ENCODE measurements at regions not wholly inside any gene's neighbourhood (a gene's known extent, or its start where the extent isn't known, plus 50 kb on each side); places are given as distances from the start of the nearest gene placed in this dataset.

- ChIA-PET CTCF (ENCODE audit: partially characterized antibody) (interaction anchor here (0.7 to 1.9 kb wide), 9 partner anchors 7 to 515 kb away, joined by 3 to 7 read pairs (median 3); no protein-coding TSS in a partner anchor), POLR2A (ENCODE audit: partially characterized antibody) (interaction anchor here (1.6 to 1.7 kb wide), 2 partner anchors 8 to 13 kb away, joined by 3 to 6 read pairs; no protein-coding TSS in a partner anchor)
- no peak overlapping the region for H3K4ac ChIP-seq (replicated peaks; ENCODE audit: insufficient read length, low read depth, low read length)
- FAIRE-seq, result no peak
- H2AFZ ChIP-seq (ENCODE audit: low read length), result no peak overlapping the region
- peak overlapping the region; percentile 91; the same call in 1 of the 2 replicates for H2BK20ac ChIP-seq (ENCODE audit: low read length)
- no peak overlapping the region for H3K4me2 ChIP-seq (ENCODE audit: insufficient read depth in 1 of 2, low read depth in 2 of 2, low read length in 2 of 2)
- no peak overlapping the region for H3K18ac ChIP-seq (ENCODE audit: extremely low read depth, low read length)
- no peak overlapping the region for H2BK5ac ChIP-seq (ENCODE audit: low read depth, low read length)
- H2BK12ac ChIP-seq (ENCODE audit: low read depth, low read length), result no peak overlapping the region; the same call in 1 of the 2 replicates
- no peak overlapping the region for H3K9ac ChIP-seq (replicated peaks in 1 of 4; ENCODE audit: extremely low read depth in 1 of 4, low read depth in 3 of 4, low read length in 3 of 4)
- no peaks in the 10 kb centered on the region for H3K4me1 ChIP-seq (replicated peaks in 1 of 4; ENCODE audit: control insufficient read depth in 3 of 4, insufficient read depth in 4 of 4, low read length in 3 of 4)
- H2BK120ac ChIP-seq (replicated peaks; ENCODE audit: low read depth, low read length), result no peak overlapping the region
- H3K36me3 ChIP-seq (ENCODE audit: control insufficient read depth in 2 of 4, insufficient read depth in 4 of 4, low read length in 3 of 4), result no peaks in the 10 kb centered on the region
- no peak overlapping the region for H4K8ac ChIP-seq (ENCODE audit: extremely low read depth, insufficient read depth, low read length)
- H2BK15ac ChIP-seq (ENCODE audit: low read length), result no peak overlapping the region
- H3K4me3 ChIP-seq (ENCODE audit: extremely low read depth in 1 of 4, insufficient read depth in 2 of 4, low read depth in 3 of 4, low read length in 4 of 4), result no peak overlapping the region
- DNase-seq (ENCODE audit: low read depth in 1 of 2, low spot score in 2 of 2), result no peak
- H4K91ac ChIP-seq (replicated peaks; ENCODE audit: insufficient read length, low read length), result no peak overlapping the region
- H3K27ac ChIP-seq (ENCODE audit: low read depth, low read length), result no peak overlapping the region
- no peaks in the 10 kb centered on the region for H3K27me3 ChIP-seq (replicated peaks in 1 of 4; ENCODE audit: control insufficient read depth in 3 of 4, extremely low read depth in 1 of 4, insufficient read depth in 3 of 4, low read length in 3 of 4)
- WGBS, 2 experiments (ENCODE audit: extremely low coverage in 1 of 2, insufficient coverage in 1 of 2, insufficient read length in 1 of 2, insufficient replicate concordance in 2 of 2, low coverage in 1 of 2, low lambda C conversion rate in 2 of 2, missing lambda C conversion rate in 1 of 2), result 90% methylated on average over 12 of the region's 12 CpGs; no CpG with 5 or more reads in 1 of the 2 experiments
- no peaks in the 10 kb centered on the region for H3K9me3 ChIP-seq (ENCODE audit: insufficient read depth in 2 of 2, low read depth in 1 of 2, low read length in 1 of 2)
- no peak overlapping the region for H3K14ac ChIP-seq (ENCODE audit: insufficient read length)
- no peak overlapping the region for H2AK5ac ChIP-seq (ENCODE audit: low read depth, low read length)
- no peak overlapping the region for H3K23ac ChIP-seq (ENCODE audit: insufficient read length)
- no peaks in the 10 kb centered on the region for H3K23me2 ChIP-seq (ENCODE audit: low read depth, low read length)
- no peaks in the 10 kb centered on the region for H4K20me1 ChIP-seq (replicated peaks in 1 of 2; ENCODE audit: control insufficient read depth in 1 of 2, insufficient read depth in 2 of 2, low read length in 2 of 2)
- no peak overlapping the region for H3K56ac ChIP-seq (replicated peaks; ENCODE audit: insufficient read length, low read depth, low read length)
- no peaks in the 10 kb centered on the region for H3K79me1 ChIP-seq (ENCODE audit: low read depth, low read length)
- H3K79me2 ChIP-seq (ENCODE audit: control insufficient read depth in 1 of 2, insufficient read depth in 2 of 2, low read length in 2 of 2), result no peaks in the 10 kb centered on the region
- no peak overlapping the region for H4K5ac ChIP-seq (ENCODE audit: insufficient read length, low read depth, low read length)
- TF ChIP-seq GABPA (IDR thresholded peaks at IDR 0.05; ENCODE audit: borderline replicate concordance, insufficient read depth, low read length) (no peak), BRCA1 (IDR thresholded peaks at IDR 0.05; ENCODE audit: low read depth, low read length) (no peak), SP4 (IDR thresholded peaks at IDR 0.05; ENCODE audit: low read length) (no peak), SUZ12 (IDR thresholded peaks at IDR 0.05; ENCODE audit: low read length) (no peak), KDM4A (IDR thresholded peaks at IDR 0.05; ENCODE audit: low read depth, low read length, severe bottlenecking) (no peak), SRF (IDR thresholded peaks at IDR 0.05; ENCODE audit: low read depth, low read length) (no peak), ASH2L (IDR thresholded peaks at IDR 0.05; ENCODE audit: low read length) (no peak), ATF3 (IDR thresholded peaks at IDR 0.05; ENCODE audit: insufficient read depth, low read depth, low read length) (no peak), CTCF (IDR thresholded peaks at IDR 0.05; ENCODE audit: control extremely low read depth in 1 of 3, insufficient read depth in 1 of 3, low read depth in 1 of 3, low read length in 3 of 3) (no peak)
Measured at GRCh38 chr3:193800138-193801043, 207.4 kb downstream of the OPA1 start.

All from H1 (cell line).